KMS-11 (cell line): ENCODE measurements at regions not wholly inside any gene's neighbourhood (a gene's known extent, or its start where the extent isn't known, plus 50 kb on each side); places are given as distances from the start of the nearest gene placed in this dataset.

Experiments used
- H2AFZ ChIP-seq: fragments of 200-600 bp; sonication (generic); 2 replicates; pipeline ENCODE4 v1.6.1; 2016; ENCODE audit warnings: antibody characterized with exemption, mixed run types, low read depth
- H3K27ac ChIP-seq: fragments of 200-600 bp; sonication (generic); 2 replicates; pipeline ENCODE4 v1.6.1; 2016; ENCODE audit warnings: mild to moderate bottlenecking, mixed run types
- H3K27me3 ChIP-seq: fragments of 200-600 bp; sonication (generic); 2 replicates; pipeline ENCODE4 v1.6.1; 2017; ENCODE audit warnings: mild to moderate bottlenecking, low read depth, mixed run types, moderate library complexity; ENCODE audit not compliant: insufficient read depth
- H3K36me3 ChIP-seq: fragments of 200-600 bp; sonication (generic); 2 replicates; pipeline ENCODE4 v1.6.1; 2017; ENCODE audit warnings: mild to moderate bottlenecking, mixed run types; ENCODE audit not compliant: insufficient read depth
- H3K4me1 ChIP-seq: fragments of 200-600 bp; sonication (generic); 2 replicates; pipeline ENCODE4 v1.6.1; 2016; ENCODE audit warnings: mild to moderate bottlenecking, low read depth, mixed run types; ENCODE audit not compliant: poor library complexity, severe bottlenecking
- H3K4me2 ChIP-seq: fragments of 200-600 bp; sonication (generic); 2 replicates; pipeline ENCODE4 v1.7.0; 2016; ENCODE audit warnings: mild to moderate bottlenecking, mixed run types
- H3K4me3 ChIP-seq: fragments of 200-600 bp; sonication (generic); IDR thresholded peaks from 2 replicates; pipeline ENCODE4 v1.6.1; 2017; ENCODE audit warnings: low read depth, low read length, mixed read lengths; ENCODE audit not compliant: insufficient read depth
- H3K79me2 ChIP-seq: fragments of 200-600 bp; sonication (generic); 2 replicates; pipeline ENCODE4 v1.6.1; 2016; ENCODE audit warnings: low read depth, mixed run types; ENCODE audit not compliant: insufficient read depth
- H3K9ac ChIP-seq: fragments of 200-600 bp; sonication (generic); 2 replicates; pipeline ENCODE4 v1.6.1; 2016; ENCODE audit warnings: mild to moderate bottlenecking, mixed run types
- H4K20me1 ChIP-seq: fragments of 200-600 bp; sonication (generic); 2 replicates; pipeline ENCODE4 v1.6.1; 2016; ENCODE audit warnings: mild to moderate bottlenecking, mixed run types; ENCODE audit not compliant: insufficient read depth
- CTCF ChIP-seq: fragments of 200-600 bp; sonication (generic); conservative IDR thresholded peaks from 2 replicates; pipeline ENCODE4 v1.6.1; 2017; ENCODE audit warnings: low read depth, mild to moderate bottlenecking, antibody characterized with exemption, low read length, moderate library complexity, mixed read lengths

GRCh38 chr20:43392561-43392960 lies 65.1 kb upstream of the SRSF6 start:
- Histone ChIP-seq H3K79me2 (no peaks in the 10 kb centered on the region), H3K4me3 (no peak overlapping the region), H3K9ac (no peak overlapping the region), H4K20me1 (no peaks in the 10 kb centered on the region), H3K4me2 (no peak overlapping the region), H3K27ac (no peak overlapping the region), H3K36me3 (no peaks in the 10 kb centered on the region), H3K4me1 (no peaks in the 10 kb centered on the region), H2AFZ (no peak overlapping the region), H3K27me3 (no peaks in the 10 kb centered on the region)
- no peak for TF ChIP-seq CTCF

GRCh38 chr20:43389839-43390626 lies 67.7 kb upstream of the SRSF6 start:
- Histone ChIP-seq H3K27me3 (no peaks in the 10 kb centered on the region), H3K36me3 (no peaks in the 10 kb centered on the region), H3K4me2 (no peak overlapping the region), H3K79me2 (no peaks in the 10 kb centered on the region), H3K4me3 (no peak overlapping the region), H2AFZ (no peak overlapping the region), H4K20me1 (no peaks in the 10 kb centered on the region), H3K9ac (no peak overlapping the region), H3K27ac (no peak overlapping the region), H3K4me1 (no peaks in the 10 kb centered on the region)
- TF ChIP-seq CTCF, result no peak

GRCh38 chr20:43389211-43389610 lies 68.5 kb upstream of the SRSF6 start:
- Histone ChIP-seq H3K27me3 (no peaks in the 10 kb centered on the region), H3K27ac (no peak overlapping the region), H3K36me3 (no peaks in the 10 kb centered on the region), H3K4me2 (no peak overlapping the region), H4K20me1 (no peaks in the 10 kb centered on the region), H3K79me2 (no peaks in the 10 kb centered on the region), H3K9ac (no peak overlapping the region), H3K4me3 (no peak overlapping the region), H2AFZ (no peak overlapping the region), H3K4me1 (no peaks in the 10 kb centered on the region)
- TF ChIP-seq CTCF, result no peak

- Histone ChIP-seq H3K4me2 (no peak overlapping the region), H3K27ac (no peak overlapping the region), H3K27me3 (no peaks in the 10 kb centered on the region), H3K4me1 (no peaks in the 10 kb centered on the region), H2AFZ (no peak overlapping the region), H3K36me3 (no peaks in the 10 kb centered on the region), H3K4me3 (no peak overlapping the region), H4K20me1 (no peaks in the 10 kb centered on the region), H3K79me2 (no peaks in the 10 kb centered on the region), H3K9ac (no peak overlapping the region)
- TF ChIP-seq CTCF, result no peak
Measured at GRCh38 chr20:43388268-43389002, 69.3 kb upstream of the SRSF6 start.
